HuH-7.5 (cell line): ENCODE measurements at regions not wholly inside any gene's neighbourhood (a gene's known extent, or its start where the extent isn't known, plus 50 kb on each side); places are given as distances from the start of the nearest gene placed in this dataset.

ENCODE experiments used
- DNase-seq: peaks from one replicate; pipeline ENCODE4 v3.0.0; 2011; ENCODE audit warnings: low spot score

DNA sequence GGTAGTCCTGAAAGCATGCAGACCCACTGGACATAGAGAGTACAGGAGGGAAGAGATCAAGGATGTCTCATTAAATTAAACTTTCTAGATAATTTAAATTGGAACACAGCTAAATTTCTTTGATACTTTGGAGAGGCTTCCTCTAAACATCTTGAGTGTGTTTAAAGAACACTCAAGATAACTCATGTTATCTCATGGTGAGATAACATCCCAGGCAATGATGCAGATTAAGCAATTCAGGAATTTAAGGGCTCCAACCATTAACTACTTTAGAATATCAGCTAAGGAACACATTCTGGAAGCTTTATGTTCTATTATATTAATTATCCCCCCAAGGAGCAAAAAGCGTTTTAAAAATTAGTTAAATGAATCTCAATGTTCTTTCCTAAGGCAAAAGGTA is 289.2 kb upstream of the RUNX1 start:
- DNase-seq, result no peak

DNA sequence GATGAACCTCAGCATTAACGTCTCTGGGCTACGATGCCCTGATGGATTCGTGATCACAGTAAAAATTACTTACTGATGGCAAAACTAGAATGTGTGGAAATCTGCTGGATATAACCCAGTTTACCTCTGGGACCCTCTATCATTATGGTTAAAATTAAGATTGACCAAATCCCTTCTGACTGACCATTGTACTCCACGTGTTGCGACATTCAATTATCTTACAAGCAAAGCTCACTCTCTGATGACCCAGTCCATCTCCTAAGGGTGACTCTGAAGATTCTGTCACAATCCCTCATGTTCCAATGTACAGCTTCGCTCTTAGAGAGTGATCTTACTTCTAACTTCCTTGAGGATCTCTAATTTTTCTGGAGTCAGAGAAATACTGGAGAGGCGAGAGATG is 288.5 kb upstream of the RUNX1 start:
- no peak for DNase-seq

DNA sequence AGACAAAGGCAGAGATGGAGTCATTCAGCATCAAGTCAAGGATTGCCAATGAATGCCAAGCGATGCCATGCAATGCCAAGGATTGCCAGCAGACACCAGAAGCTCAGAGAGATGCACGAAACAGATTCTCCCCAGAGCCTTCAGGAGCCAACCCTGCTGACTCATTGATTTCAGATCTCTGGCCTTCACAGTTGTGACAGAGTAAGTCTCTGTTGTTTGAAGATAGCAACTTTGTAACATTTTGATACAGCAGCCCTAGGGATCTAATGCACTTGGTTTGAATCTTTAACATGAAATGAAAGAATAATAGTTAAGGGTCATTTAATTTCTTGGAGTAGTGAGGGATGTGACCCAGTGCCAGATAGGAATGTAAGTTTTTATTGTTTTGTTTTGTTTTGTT is 287.4 kb upstream of the RUNX1 start:
- no peak for DNase-seq

DNA sequence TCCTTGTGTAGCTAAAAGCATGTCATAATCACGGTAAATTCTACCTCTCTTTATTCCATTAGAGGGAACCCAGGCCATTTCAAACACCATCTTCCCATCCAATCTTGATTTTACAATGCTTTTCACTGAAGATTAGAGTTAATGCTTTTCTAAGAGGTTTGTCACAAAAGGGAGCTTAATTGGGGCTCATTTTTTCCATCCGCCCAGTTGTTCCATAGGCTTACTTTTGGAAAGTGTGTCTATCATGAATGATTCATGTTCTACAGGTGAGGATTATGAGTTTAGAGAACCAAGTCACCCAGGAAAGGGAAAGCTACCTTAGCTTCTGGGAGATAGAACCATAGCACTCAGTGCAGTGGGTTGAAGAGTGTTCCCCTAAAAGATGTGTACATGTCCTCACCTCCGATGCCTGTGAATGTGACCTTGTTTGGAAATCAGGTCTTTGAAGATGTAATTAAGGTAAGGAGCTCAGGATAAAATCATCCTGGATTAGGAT is 286.9 kb upstream of the RUNX1 start:
- DNase-seq, result no peak

DNA sequence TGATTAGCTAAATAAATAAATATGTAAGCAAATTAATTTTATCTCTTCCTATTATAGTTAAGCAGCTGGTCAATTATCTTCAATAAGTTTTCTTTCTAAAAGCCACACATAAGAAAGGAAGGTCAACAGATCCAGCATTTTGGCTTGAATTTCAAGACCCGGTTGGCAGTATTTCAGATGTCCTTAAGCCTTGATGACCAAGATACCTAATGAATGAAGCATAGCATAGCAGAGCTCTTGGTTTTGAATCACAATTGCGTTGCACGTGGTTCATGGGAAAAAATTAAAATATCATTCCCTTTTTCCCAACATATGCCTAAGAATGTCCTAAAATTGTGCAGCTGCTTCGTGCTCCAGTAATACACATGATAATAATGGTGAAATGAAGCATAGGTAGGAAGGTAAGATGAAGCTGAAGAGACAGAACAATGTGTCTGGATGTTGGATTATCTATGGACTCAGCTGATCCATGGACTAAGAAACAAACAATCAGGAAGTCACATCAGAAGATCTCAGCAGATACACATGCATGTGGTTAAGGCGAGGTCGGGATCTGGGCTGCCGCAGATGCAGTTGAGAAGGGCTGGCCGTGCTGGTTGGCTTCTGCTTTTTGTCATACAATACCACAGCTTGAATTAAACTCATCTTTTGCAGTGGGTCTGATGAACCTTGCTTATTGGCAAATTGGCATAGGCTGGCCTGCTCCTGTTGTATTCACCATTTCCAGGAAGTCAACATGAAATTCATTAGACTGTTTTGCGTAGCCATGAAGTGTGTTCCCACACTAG is 284.9 kb upstream of the RUNX1 start:
- DNase-seq, result no peak

DNA sequence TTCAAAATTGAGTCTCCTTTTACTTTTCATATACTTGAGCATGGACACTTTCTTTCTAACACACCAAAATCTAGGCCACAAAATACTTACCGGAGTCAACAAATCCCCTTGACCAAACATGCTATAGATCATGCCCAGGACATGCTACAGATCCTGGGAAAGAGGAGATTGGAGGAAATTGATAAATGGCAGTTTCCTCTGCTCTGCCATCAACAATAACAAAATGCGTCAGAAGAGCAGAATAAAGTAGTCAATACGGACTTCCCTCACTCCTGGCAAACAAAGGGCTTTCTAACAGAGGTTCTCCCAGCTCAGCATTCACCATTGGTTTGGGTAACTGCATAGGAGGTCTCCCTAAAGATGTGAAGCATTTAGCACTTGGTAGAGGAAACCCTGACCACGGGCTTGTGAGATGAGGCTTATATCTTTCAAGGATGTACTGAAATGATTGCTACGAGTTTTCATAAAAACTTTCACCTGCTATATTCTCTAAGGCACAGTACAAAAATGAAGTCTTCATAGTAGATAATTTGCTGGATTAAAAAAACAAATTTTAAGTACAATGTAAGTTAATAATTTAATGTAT is 283.8 kb upstream of the RUNX1 start:
- no peak for DNase-seq

DNA sequence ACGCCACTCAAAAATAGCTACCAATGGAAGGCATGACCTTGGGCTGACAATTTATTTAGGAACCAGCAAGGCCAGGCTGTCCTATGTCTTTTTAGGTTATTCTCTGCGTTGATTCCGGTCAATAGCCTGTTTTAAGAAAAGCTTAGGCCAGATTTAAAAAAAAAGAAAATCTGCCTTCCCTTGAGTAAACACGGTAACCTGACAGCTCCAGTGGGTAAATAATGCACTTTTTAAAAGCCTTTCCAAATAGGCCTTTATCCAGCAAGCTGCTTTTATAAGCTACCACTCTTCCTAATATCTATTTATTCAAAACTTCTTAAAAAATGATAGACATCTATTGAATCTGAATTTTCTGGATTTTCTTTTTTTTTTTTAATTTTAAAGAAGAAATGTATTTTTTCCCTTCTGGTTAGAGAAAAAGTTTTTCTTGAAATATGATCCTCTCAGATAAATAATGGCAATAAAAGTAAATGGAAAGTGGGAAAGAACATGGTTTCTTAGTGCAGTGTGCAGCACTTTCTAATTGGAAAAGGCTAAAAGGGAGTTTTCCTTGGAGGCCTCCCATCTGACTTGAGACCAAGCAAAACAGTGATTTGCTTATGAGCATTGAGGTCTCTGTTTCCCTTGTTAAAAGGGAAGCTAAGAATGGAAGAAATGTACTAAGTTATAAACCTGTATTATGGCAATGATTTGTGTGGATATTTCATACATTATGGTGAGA is 281.0 kb upstream of the RUNX1 start:
- no peak for DNase-seq

DNA sequence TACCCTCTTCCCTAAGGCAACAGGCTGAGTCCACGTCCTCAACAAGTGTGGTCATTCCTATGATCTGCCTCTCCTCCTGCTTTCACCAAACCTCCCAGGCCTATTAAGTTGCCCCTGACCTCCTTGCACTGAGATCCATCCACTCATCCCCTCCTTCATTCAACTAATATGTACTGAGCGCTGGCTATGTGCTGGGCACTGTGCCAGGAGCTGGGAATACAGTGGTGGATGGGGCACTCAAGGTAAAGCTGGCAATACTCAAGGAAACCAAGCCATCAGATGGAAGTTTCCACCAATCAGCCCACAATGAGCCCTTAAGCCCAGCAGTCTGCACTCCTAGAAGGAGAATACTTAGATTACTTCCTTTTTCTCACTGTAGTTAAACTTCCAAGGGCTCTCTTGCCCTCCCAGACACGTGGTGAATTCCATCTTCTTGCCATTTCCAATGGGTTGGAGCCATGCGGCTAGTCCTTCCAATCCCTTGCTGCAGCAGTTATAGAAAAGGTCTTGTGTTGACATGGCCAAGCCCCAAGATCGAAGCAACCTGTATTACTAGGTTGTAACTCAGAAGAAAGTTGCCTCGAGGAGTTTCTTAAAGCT is 279.9 kb upstream of the RUNX1 start:
- no peak for DNase-seq

DNA sequence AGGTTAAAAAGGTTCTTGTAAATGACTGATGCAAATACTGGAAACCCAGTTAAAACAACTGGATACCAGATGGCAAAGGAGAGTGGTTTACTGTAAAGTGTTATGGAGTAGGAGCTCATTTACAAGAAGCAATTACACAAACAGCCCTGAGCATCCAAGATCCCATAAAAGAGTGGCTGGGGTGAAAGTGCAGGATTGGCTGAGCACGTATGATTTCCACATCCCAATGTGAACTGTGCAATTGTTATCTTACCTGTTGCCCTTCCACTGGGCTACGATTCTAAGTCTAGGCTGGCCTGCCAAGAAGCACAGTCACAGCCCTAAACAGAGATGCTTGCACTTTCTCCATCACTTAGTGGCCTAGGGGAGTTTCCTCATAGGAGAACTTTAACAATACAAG is 277.6 kb upstream of the RUNX1 start:
- no peak for DNase-seq

DNA sequence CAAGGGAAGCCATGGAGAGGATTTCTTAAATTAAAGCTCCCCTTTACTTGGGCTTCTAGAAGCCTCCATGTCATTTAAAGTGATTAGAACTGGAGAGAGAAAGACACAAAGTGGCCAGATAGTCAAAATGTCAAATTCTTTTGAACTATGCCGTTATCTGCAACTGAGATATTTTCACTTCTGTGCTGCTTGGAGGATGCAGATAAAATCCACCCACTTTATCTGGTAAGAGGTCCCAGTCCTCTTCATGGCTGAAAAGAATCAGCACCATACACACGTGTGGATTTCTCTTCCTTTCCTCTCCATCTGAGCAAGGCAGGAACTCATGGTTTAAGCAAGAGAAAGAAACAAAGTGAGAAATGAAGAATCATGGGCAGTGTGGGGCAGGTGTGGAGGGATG is 276.9 kb upstream of the RUNX1 start:
- no peak for DNase-seq

DNA sequence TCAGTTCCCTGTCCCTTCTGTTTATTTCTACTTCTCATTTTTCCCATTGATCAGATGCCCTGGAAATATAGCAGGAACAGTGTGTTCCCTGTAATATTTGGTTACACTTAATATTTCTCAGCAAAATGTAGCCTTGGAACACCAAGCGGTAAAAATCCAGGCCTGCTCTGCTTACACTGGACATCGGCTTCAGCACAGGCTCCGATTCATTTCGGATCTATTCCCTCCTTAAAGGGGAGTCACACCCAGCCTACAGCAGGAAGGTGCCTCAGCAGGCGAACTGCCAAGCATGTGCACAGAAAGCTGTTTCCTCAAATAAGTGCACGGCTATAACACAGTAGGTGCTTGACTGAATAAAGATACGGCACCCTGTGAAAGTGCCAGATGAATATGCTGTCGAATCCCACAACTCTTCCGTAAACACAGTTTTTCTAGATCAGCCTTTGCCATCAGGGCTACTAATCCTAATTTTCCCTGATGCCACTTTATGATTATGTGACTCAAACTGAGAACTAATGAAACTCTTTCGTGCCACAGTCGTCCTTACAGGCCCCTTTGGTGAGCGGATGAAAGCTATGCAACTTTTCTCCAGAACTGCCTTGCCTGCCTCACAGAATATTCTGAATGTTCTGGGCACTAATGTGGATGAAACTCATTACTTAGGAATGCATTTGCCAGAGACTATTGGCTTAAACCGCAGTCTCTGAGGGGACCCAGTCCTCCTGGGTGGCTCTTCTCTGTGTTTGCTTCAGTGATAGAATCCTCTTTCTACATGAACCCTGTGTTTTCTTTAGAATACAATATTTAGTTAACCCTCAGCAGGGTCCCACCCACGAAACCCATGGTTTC is 275.5 kb upstream of the RUNX1 start:
- no peak for DNase-seq

DNA sequence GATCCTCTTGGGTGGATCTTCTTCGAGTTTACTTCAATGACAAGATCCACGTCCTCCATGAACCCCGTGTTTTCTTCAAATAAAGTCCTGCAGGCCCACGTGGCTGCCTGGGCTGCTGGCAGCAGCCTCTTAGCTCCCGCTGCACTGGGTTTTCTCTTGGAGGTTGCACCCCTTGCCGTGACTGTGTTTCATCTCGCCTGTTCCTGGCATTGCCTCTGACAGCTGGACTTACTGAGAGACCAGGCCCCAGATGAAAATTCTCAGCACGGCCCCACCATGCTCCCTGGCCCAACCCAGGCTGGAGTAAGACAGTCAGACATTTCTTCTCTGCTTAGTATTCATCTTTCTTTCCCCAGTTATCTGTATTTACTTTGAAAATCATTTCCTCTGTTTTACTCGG is 274.8 kb upstream of the RUNX1 start:
- no peak for DNase-seq

DNA sequence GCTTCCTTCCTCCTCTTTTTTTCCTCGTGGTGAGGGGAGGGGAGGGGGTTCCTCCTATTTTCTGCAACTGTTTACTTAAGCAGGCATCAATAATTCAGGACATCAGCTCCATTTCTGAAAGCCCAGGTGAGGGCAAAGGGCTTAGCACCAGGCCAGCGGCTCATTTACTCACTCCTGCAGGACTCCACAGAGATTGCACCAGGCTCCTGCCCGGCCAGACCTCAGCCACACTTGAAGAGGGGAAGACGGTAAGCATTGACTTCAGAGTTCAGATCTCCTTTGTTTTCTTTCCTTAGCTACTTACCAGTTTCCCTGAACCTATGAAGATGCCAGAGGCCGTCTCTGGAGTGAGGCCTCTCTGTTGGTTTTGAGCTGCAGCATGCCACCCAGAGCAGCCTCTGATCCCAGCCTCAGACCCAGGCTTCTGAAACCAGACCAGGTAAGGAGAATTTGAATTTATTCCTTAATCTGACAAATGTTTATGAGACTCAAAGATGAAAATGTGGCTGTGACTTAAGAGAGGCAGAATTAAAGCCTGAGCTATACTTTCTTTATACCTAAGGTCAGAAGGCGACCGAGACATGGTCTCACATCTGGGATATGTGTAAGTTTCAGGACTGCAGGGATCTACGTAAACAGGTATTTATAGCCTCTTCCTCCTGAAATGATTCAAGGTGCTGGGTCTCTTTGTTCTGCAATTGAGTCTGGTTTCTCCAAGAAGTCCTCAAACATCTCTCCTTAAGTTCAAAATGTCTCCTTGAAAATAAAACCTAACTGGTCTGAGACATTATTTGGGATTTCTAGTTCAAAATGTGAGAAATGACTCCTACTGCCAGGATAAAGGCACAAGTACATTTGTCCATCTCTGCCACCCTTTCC is 272.5 kb upstream of the RUNX1 start:
- DNase-seq, result no peak

DNA sequence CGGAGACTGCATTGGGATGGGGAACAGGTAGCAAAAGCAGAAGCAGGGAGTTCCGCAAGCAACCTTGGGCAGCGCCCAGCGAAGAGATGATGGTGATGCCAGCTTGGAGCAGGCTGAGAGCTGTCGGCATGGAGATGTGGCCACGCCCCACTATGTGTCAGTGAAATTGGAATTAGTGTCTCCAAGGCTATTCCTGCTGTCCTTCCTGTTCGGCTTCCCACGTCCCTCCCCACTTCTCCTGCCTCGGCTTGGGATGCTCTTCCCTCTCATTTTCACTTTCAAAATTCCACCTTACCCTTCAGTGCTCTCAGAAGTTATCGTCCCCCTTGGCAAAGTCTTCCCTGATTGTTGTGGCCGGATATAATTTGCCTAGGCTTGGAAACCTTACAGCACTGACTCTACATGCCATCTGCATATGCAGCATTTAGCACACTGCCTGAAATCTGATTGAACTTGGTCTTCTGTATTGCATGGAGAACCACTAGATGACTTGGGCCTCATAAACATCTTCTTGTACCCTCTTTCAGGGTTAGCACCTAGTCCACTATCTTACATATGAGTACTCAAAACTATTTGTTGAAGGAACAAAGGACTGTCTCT is 270.7 kb upstream of the RUNX1 start:
- no peak for DNase-seq

DNA sequence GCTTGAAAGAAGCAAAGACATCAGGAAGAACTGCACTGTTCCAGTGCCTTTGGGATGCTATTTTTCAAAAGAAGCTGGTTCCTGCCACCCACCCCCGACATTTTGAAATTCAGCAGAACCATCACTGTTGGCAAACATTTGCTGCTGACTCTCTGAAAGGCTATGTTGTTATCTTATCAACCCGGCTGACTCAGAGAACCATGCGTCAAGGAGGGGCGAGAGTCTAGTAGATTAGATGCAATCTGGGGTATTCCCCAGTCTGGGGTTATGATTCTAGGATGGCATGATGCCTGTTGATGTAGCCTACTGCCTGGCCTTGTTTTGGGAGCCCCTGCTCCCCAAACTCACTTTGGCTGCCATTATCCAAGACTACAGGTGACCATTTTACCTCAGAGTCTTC is 267.8 kb upstream of the RUNX1 start:
- no peak for DNase-seq

DNA sequence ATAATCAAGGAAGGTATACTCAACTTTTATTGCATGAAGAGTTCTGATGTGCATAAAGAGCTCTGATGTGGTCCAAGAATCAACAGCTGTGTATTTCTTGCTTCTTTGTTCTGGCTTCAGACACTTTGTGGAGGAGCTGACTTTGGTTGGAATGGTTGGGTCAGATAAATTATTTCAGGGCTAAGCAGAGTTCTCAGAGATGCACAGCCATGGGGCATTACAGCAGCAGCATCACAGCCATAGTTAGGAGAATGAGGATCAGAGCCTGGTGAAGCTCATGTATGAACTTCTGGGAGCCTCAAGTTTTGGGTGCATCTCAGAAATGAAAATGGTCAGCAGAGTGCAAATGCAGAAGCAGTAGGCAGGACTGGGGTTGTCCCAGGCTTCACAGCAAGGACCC is 267.4 kb upstream of the RUNX1 start:
- DNase-seq, result no peak

DNA sequence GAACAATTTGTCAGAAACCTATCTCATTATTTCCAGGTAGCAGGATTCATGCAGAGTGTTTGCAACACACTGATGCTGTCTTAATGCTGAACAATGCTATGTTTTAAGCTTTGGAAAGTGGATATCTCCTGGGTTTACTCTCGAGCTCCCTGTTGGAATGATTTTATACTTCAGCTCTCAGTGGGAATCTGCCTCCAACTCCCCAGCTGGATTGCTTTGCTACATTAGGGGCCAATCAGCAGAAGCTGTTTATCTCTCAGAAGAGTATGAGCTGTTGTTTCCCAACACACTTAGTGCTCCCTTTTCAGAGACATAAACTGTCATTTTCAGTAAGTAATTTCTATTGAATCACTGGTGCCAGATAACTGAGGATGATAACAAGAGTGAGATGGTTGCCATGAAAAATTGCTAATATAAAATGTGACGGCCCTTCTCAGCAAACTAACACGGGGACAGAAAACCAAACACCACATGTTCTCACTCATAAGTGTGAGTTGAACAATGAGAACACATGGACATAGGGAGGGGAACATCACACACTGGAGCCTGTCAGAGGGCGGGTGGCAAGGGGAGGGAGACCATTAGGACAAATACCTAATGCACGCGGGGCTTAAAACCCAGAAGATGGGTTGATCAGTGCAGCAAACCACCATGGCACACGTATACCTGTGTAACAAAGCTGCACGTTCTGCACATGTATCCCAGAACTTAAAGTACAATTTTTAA is 265.9 kb upstream of the RUNX1 start:
- DNase-seq, result no peak

DNA sequence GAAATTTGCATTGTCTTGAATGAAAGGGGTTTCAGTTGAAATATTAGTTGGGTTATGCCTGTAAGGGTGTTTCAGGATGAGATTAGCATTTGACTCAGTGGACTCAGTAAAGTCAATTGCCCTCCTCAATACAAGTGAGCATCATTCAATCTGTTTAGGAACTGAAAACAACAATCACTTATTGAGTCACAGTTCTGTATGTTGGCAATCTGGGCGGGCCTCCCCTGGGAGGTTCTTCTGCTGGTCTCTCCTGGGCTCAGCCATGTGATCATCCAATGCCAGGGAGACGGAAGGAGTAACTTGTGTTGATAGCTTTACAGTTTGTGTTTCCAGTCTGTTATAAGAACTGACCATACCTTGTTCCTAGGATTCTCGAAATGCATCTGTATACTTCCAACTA is 262.9 kb upstream of the RUNX1 start:
- no peak for DNase-seq

DNA sequence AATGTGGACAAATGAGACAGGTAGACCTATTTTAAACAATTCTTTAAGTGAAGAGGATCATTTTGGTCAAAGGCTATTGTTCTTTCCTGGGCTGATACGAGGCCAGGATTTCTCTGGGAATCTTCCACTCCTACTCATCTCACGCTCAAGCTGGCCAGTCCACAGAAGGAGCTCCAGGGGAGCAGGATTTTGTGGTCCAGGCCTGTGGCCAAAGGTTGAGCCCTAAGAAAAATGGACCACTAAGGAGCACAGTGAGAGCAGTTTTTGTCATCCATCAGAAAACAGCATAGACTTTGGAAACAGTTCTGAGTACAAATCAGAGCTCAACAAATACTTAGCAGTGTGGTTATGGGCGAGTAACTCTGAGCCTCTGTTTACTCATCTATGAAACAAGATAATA is 260.2 kb upstream of the RUNX1 start:
- DNase-seq, result no peak

DNA sequence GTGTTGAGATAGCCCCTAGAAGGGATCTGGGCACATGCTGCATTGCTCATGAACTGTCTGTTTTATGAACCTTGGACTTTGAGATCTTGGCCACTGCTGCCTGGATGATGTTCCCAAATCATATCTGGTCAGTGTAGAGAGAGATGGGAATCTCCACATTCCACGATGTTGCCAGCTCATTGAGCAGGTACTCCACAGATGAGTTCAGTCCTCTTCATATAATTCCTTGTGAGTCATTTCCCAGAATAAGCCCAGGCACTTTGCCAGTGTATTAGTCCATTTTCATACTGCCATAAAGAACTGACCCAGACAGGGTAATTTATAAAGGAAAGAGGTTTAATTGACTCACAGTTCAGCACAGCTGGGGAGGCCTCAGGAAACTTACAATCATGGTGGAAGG is 254.0 kb upstream of the RUNX1 start:
- no peak for DNase-seq
